Amygdala (tissue), 56 donors: ENCODE measurements at regions not wholly inside any gene's neighbourhood (a gene's known extent, or its start where the extent isn't known, plus 50 kb on each side); places are given as distances from the start of the nearest gene placed in this dataset.
A peak's percentile ranks its signal among the peaks of the same experiment; 100 is the strongest.
"Not testable (repeated sequence)": the region's sequence is repeated elsewhere in the genome, so short reads cannot be mapped to it uniquely, and the experiment has no call there.

Experiments used
- DNase-seq, 56 donors: peaks; one replicate each; lab custom pipeline; 2025; lab: John Stamatoyannopoulos, UW

DNA sequence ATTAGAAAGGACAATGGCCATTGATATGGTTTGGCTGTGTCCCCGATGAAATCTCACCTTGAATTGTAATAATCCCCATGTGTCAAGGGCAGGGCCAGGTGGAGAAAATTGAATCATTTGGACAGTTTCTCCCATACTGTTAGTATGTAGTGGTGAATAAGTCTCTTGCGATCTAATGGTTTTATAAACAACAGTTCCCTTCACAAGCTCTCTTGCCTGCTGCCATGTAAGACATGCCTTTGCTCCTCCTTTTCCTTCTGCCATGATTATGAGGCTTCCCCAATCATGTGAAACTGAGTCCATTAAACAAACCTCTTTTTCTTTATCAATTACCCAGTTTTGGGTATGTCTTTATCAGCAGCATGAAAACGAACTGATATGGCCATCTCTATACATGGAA is 302.7 kb downstream of the SFMBT2 start:
- DNase-seq, result no peak

DNA sequence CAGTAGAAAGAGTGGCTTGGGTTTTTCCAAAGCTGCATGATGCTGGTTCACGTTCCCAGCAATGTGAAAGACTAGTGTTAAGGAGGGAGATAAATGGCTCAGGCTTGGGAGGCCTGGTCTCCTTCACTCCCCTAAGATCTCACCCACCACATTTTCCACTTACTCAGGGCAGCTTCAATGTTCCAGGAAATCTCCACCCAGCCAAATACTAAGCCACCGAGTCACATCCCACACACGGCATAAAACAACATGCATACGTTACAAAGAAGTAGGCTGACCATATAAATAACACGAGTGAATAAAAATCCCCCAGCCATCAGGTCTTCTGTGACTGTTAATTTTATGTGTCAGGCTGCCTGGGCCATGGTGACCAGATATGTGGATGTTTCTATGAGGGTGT is 303.5 kb downstream of the SFMBT2 start:
- no peak for DNase-seq

DNA sequence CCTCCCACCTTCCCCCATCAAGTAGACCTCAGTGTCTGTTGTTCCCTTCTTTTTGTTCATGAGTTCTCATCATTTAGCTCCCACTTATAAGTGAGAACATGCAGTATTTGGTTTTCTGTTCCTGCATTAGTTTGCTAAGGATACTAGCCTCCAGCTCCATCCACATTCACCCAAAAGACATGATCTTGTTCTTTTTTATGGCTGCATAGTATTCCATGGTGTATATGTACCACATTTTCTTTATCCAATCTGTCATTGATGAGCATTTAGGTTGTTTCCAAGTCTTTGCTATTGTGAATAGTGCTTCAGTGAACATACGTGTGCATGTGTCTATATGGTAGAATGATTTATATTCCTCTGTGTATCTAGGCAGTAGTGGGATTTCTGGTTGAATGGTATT is 306.5 kb downstream of the SFMBT2 start:
- DNase-seq, result not testable (repeated sequence)

DNA sequence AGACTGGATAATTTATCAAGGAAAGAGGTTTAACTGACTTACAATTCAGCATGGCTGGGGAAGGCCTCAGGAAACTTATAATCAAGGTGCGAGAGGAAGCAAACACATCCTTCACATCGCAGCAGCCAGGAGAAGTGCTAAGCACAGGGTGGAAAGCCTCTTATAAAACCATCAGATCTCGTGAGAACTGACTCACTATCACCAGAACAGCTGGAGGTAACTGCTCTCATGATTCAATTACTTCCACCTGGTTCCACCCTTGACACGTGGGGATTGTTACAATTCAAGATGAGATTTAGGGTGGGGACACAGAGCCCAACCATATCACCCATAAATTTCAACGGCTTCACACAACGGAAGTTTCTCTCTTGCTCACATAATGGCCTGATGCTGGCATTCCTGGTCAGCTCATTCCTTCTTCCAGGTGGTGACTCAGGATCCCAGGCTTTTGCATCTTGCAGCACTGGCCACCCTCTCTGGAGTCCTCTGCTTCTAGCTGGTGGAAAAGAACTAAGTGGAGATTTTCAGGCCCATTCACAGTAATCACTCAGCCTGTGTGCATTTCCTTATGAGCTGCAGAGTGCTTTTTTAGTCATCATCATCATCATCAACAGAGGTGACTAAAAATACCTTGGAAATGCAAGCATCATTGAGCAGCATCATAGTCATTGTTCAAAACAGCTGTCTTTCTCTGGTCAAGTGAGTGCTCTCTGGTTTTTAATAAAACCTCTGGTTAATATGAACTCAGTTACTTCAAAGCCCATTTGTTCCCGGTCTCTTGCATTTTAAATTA is 308.1 kb downstream of the SFMBT2 start:
- DNase-seq, result no peak

DNA sequence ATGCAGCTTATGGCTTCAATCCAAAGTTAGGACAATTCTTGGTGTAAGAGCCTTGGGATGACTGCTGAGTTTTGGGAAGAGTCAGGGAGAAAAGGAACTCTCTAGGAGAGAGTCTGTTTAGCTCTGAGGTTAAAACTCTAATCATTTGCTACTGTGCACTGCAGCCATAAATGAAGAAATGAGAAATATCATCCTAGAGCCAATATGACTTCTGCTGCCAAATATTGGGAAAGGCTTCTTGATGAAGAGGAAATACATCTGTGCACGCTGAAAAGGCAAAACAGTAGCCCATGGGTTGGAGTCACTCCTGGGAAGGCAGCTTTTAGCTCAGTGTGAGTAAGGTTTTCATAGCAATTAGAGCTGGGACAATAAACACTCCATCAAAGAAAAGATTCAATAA is 308.8 kb downstream of the SFMBT2 start:
- no peak for DNase-seq

DNA sequence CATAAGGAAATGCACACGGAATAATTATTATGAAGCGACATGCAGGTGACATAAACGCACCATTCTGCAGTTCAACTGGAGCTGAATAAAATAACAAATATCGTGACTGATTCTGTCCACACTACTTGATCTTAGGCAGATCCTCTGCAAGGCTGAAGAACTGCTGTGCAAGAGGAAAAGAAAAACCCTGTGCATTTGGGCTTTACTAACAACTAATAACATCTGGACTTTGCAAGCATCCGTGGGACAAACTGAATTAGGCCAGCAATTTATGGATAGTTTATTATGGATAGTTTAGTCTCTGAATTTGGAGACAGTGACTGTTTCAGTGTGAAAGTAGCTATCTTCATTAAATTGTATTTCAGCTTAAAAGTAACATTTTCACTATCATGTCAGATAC is 309.4 kb downstream of the SFMBT2 start:
- no peak for DNase-seq

DNA sequence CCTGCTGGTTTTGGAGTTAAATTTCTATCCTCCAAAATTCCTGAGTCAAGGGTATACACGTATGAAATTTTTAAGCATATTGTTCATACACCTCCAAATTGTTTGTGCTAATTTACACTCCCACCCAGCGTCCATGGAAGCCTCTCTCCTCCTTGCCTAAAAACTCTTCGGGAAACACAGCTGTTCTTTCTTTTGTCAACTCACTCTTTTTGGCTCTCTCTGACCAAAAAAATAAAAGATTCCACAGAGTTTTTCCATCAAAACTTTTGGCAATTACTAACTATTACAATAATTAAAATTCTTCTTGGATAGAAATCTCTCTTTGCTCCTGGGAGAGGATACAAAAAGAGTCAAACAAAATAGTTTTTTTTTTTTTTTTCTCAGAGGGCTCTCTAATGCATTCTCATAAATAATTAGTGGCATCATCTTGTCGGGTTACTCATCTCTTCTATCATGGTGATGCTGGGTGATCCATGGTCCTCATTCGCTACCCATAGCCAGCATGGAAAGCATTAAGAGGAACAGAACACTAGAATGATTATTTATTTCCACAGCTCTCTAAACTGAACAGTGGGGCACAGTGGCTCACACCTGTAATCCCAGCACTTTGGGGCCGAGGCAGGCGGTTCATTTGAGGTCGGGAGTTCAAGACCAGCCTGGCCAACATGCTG is 310.7 kb downstream of the SFMBT2 start:
- DNase-seq, result no peak

DNA sequence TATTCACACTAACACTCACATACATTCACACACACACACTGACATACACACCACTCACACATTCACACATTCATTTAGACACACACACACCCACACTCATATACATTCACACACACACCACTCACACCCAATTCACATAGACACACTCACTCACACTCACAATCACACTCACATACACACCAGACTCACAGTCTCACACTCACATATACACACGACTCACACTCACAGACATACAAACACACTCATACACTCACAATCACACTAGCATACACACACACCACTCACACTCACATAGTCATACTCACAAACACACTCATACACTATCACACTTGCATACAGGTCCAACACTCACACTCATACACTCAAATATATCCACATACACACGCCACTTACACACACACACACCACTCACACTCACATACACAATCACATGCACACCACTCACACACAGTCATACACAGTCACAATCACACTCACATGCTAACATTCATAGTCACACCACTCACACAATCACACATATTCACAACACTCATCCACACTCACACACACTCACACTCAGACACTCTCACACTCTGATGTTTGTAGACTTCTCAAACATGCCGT is 312.6 kb downstream of the SFMBT2 start:
- DNase-seq, result no peak

DNA sequence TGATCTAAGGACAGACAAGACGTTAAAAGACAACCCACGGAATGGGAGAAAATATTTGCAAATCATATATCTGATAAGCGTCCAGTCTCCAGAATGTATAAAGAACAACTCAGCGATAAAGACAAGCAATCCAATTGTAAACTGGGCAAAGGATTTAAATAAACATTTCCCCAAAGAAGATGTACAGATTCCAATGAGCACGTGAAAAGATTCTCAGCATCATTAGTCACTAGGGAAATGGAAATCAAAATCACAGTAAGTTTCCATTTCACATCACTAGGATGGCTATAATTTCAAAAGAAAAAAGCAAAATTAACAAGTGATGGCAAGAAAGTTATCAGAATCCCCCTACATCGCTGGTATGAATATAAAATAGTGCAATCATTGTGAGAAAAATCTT is 316.1 kb downstream of the SFMBT2 start:
- DNase-seq, result no peak

DNA sequence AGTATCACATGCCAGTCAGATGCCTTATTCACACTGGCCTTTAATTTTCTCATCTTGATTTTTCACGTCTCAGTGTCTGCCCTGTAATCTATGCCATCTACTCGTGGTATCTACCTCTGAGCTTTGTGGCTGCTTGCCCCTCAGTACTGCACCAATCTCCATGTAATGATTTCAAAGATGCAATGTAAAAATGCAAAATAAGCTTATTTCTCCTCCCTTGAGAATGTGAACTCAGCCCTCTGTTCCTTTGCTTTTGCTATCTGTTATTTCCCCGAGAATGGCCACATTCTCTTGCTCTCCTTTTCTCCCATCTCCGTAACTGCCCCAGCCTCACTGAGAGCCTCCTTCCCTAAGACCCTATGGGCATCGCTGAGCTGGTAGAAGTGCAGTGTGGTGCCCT is 317.5 kb downstream of the SFMBT2 start:
- DNase-seq, result no peak

DNA sequence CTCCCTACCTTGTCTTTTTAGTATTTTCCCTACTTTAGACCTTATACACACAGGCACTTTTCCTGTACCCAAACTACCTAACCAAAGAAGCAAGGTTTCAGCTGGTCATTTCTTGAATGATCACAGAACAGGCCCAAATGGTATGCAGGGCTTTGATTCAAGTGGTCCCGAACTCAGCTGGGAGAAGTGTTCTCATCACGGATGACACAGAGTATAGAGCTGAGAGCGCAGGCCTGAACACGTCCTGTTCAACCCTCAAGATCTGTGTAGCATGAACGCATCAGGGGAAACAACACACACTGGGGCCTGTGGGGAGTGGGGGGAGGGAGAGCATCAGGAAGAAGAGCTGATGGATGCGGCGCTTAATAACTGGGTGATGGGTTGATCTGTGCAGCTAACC is 318.2 kb downstream of the SFMBT2 start:
- no peak for DNase-seq

DNA sequence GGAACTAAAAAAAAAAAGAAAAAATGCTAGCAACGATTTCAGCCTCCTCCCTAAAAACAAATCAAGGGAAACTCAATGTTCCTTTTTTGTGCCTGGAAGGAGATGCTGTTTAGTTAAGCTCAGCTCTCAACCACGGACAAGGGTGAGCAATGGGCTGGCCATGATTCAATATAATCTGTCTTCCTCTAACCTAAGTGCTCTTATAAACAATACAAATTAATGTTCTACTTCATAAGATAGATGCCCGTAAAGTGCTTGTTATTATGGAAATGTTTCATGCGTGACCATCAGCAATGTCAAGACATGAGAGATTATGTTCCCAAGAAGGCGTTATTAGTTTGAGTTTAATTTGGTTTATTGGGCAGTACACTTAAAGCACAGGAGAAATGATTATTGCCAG is 320.3 kb downstream of the SFMBT2 start:
- DNase-seq, result no peak

DNA sequence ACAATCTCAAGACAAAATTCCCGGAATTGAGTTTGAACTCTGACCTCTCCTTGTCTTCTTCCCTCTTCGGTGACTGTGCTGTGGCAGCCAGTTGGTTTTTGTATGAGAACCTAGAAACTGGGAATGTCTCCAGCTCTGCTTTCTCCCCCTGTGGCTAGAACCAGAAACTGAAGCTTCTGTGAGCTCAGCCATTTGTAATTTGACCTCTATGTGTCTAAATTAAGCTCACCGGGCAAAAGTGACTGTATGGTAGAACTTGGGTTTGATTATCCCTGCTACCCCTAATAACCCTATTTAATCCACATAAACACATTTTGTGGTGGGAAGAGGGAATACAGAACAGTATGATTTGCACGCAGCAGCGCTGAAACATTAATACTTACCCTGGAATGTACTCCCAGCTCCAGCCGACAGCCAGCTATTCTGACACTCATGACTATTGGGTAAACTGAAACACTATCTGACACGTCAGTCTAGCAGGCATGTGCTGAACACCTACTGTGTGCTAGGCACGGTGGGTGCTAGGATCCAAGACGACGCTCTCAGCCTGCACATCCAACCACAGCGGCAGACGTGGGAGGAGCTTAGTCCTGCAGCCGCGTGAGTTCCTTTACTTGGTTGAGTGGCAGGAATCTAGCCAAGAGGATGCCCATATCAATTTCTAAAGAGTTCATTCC is 324.8 kb downstream of the SFMBT2 start:
- peak in 24 of 56 donors; percentile 10 to 47 (median 24) for DNase-seq

DNA sequence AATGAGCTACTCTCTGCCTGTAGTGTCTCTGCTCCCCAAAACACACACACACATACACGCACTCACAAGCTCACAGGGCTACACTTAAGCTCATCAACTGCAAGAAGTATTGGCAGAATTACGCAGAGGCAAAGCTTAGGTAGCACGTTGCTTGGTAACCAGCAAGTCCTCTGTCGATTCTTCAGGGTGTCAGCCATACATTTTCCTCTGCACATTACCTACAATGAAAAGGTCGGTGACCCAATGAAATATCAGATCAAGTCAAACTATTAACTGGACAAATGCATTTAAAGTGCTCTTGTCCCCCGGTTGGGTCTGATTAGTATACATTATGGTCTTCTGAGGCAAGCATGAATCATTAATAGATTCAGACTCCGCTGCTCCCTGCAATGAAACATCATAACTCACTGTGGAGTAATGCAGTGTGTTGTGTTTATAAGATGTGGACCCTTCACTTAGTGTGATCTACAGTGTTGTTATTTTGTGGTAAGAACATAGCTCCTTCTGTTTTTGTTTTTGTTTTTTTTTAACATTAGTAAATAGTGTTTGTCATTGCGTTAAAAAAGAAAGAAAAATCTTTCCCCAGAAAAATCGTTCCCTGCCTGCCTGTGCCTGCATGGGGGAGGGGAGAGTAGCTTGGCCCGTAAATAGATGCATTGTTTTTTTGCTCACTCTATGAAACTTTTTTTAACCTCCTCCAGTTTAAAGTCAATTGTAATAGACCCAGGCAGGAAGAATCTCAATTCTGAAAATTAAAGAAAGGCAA is 325.5 kb downstream of the SFMBT2 start:
- peak in 25 of 56 donors; percentile 1 to 59 (median 19) for DNase-seq

DNA sequence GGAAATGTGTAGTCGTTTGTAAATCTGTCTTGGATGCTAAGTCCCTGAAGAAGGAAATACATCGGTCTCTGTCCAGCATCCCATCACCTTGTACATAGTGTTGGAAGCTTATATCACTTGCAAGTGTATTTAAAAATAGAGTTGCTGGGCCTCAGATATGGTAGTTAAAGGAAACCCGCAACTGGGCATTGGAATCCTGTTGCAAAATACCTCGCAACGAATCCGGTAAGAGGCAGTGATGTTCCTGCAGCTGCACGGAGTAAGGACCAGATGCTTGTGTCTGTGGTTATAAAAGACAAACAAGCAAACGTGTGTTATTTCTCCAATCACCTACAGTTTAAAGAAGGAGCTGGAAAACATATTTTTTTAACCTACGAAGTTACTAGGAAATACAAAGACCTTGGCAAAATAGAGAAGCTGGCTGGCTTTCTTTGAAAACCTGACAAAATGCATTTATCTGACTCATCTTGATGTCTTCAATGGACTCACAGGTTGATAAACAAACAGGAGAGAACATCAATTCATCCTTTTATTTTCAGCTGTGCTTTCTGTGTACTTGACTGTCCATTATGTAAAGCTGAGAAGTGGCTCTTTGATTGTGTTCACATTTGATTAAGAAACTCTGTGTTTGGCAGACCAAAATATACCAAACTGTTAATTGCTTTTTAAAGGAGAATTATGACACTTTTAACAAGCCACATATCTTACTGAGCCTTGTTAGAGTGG is 326.4 kb downstream of the SFMBT2 start:
- DNase-seq, result peak in 5 of 56 donors; percentile 2 to 8 (median 5)

DNA sequence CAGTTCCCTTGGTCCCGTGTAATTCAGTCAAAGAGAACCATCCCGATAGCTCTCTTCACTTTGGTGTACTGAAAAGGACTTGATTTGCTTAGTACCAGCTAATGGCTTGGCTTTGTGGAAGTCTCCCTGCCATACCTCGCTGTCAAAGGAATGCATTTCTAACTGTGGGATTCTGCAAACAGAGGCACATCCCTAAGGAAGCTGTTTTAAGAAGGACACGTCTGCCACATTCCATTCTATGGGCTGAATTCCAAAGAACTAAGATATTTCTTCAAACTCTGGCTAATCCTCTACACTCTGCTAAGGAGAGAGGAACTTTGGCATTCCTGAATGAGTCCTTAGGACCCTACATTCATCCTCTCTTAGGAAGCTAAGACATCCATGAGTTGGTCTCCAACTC is 327.9 kb downstream of the SFMBT2 start:
- no peak for DNase-seq

DNA sequence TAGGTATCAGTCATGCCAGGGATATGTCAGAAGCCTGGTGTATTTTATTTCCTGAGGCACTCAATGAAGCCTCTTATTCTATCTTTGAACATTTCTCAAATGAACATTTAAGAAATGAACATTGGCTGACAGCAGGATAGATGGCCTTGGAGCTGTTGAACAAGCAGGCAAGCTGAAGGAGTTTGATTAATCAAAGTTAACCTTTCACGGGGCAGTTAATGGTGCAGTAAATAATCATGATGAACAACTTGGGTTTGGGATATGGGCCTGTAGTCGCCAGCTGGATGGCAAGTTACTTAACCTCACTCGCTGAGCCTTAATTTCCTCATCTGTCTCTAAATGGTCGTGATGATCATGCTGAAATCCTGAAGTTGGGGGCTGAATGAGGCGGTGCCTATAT is 333.0 kb downstream of the SFMBT2 start:
- DNase-seq, result no peak

DNA sequence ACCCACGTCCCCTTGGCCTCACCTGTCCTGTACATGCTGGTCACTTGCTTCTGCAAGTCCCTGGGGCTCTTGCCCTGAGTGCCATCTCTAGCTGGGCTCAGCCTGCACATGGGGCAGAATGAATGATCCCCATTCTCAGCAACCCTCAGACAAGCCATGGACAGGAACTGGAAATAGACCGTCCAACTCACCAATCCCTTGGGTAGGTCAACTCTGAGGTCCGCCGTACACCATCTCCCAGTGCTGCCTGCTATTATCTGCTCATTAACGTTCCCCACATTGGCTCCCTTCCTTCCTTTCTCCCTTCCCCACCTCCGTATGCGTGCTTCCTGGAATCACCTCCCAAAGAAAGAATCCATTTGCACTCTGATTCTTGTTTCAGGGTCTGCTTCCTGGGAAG is 335.0 kb downstream of the SFMBT2 start:
- no peak for DNase-seq

DNA sequence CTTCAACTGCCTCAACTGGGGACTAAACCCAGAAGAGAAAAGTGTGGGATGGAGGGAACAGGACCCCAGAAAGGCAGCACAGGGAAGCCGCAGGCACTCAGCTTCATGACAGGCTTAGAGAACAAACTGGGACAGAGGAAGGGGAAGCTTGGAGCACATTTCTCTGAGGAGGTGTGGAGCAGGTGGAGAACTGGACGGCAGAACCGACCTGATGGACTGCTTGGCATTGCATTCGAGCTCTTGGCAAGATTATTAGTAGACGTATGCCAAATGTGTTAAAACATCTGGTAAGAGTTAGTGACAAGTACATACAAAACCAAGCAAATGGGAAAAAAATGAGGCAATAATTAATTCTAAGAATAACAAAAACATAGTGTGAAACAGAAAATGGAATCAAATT is 335.7 kb downstream of the SFMBT2 start:
- DNase-seq, result no peak

DNA sequence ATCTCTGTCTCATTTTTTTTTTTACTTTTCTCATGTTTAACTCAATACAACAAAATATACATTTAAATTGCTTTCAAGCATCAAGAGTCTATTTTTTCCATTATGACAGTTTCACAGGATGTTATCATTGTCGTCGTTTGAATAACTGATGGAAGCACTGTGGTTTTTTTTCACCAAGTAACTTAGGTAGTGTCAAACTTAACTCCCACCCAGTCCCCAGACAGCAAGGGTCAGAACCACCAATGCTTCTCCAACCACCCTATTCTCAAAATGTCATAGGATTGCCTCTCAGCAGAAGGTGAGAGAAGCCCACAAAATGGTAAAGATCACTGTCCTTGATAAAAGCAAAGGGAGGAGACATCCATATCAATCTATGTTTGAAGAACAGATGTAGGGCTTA is 339.4 kb downstream of the SFMBT2 start:
- no peak for DNase-seq
